ENCODE measurements at regions not wholly inside any gene's neighbourhood (a gene's known extent, or its start where the extent isn't known, plus 50 kb on each side); places are given as distances from the start of the nearest gene placed in this dataset.
"Not testable (repeated sequence)": the region's sequence is repeated elsewhere in the genome, so short reads cannot be mapped to it uniquely, and the experiment has no call there.

GRCh38 chr10:64771253-64772050 is 1250.3 kb downstream of the REEP3 start:
- H3K9me3 ChIP-seq (ENCODE audit: low read depth, low read length, poor library complexity, severe bottlenecking) = no peaks in the 10 kb centered on the region
- intact Hi-C loops (cut with micrococcal nuclease; ENCODE audit: unreplicated experiment) = no loop called here
- no TSS peak for BruUV-seq (replicated peaks)
- H3K27me3 ChIP-seq (replicated peaks; ENCODE audit: insufficient read depth, low read depth, low read length, poor library complexity) = no peaks in the 10 kb centered on the region
- TF ChIP-seq CTCF (conservative IDR thresholded peaks at IDR 0.05; ENCODE audit: low read depth, low read length) (no peak), EZH2 (IDR thresholded peaks at IDR 0.05; ENCODE audit: borderline replicate concordance, low read depth, low read length, poor library complexity, severe bottlenecking) (no peak)
- no peak overlapping the region for H3K27ac ChIP-seq (ENCODE audit: low read depth, low read length, poor library complexity, severe bottlenecking)
- POLR2A ChIA-PET (ENCODE audit: low non-redundant PET) = no interaction called here
- no peaks in the 10 kb centered on the region for H3K4me1 ChIP-seq (ENCODE audit: insufficient read depth, low read length, poor library complexity, severe bottlenecking)
- DNase-seq (ENCODE audit: low spot score) = no peak
- H3K4me3 ChIP-seq (ENCODE audit: low read depth, low read length, poor library complexity, severe bottlenecking) = no peak overlapping the region
- CTCF ChIA-PET = no interaction called here
- no peaks in the 10 kb centered on the region for H3K36me3 ChIP-seq (ENCODE audit: insufficient read depth, low read length, poor library complexity, severe bottlenecking)

GRCh38 chr10:64773357-64773756 is 1252.2 kb downstream of the REEP3 start:
- Histone ChIP-seq H3K27me3 (replicated peaks; ENCODE audit: insufficient read depth, low read depth, low read length, poor library complexity) (no peaks in the 10 kb centered on the region), H3K4me1 (ENCODE audit: insufficient read depth, low read length, poor library complexity, severe bottlenecking) (no peaks in the 10 kb centered on the region), H3K27ac (ENCODE audit: low read depth, low read length, poor library complexity, severe bottlenecking) (no peak overlapping the region), H3K4me3 (ENCODE audit: low read depth, low read length, poor library complexity, severe bottlenecking) (no peak overlapping the region), H3K9me3 (ENCODE audit: low read depth, low read length, poor library complexity, severe bottlenecking) (no peaks in the 10 kb centered on the region), H3K36me3 (ENCODE audit: insufficient read depth, low read length, poor library complexity, severe bottlenecking) (no peaks in the 10 kb centered on the region)
- TF ChIP-seq EZH2 (IDR thresholded peaks at IDR 0.05; ENCODE audit: borderline replicate concordance, low read depth, low read length, poor library complexity, severe bottlenecking) = no peak
- TF ChIP-seq CTCF (conservative IDR thresholded peaks at IDR 0.05; ENCODE audit: low read depth, low read length) = no peak
- intact Hi-C loops (cut with micrococcal nuclease; ENCODE audit: unreplicated experiment) = no loop called here
- BruUV-seq (replicated peaks) = no TSS peak
- no peak for DNase-seq (ENCODE audit: low spot score)
- POLR2A ChIA-PET (ENCODE audit: low non-redundant PET) = no interaction called here
- CTCF ChIA-PET = no interaction called here

- H3K9me3 ChIP-seq (ENCODE audit: low read depth, low read length, poor library complexity, severe bottlenecking); H3K36me3 ChIP-seq (ENCODE audit: insufficient read depth, low read length, poor library complexity, severe bottlenecking); intact Hi-C loops (cut with micrococcal nuclease; ENCODE audit: unreplicated experiment); H3K4me3 ChIP-seq (ENCODE audit: low read depth, low read length, poor library complexity, severe bottlenecking); H3K27ac ChIP-seq (ENCODE audit: low read depth, low read length, poor library complexity, severe bottlenecking); H3K27me3 ChIP-seq (replicated peaks; ENCODE audit: insufficient read depth, low read depth, low read length, poor library complexity); BruUV-seq (replicated peaks); H3K4me1 ChIP-seq (ENCODE audit: insufficient read depth, low read length, poor library complexity, severe bottlenecking); CTCF ChIA-PET; POLR2A ChIA-PET (ENCODE audit: low non-redundant PET); DNase-seq (ENCODE audit: low spot score): not testable (repeated sequence)
Observed at GRCh38 chr10:64784451-64784850, 1263.2 kb downstream of the REEP3 start.

GRCh38 chr10:64785816-64786215 is 1264.6 kb downstream of the REEP3 start:
- Histone ChIP-seq H3K27me3 (replicated peaks; ENCODE audit: insufficient read depth, low read depth, low read length, poor library complexity) (no peaks in the 10 kb centered on the region), H3K27ac (ENCODE audit: low read depth, low read length, poor library complexity, severe bottlenecking) (no peak overlapping the region), H3K4me1 (ENCODE audit: insufficient read depth, low read length, poor library complexity, severe bottlenecking) (no peaks in the 10 kb centered on the region), H3K9me3 (ENCODE audit: low read depth, low read length, poor library complexity, severe bottlenecking) (no peaks in the 10 kb centered on the region), H3K4me3 (ENCODE audit: low read depth, low read length, poor library complexity, severe bottlenecking) (no peak overlapping the region), H3K36me3 (ENCODE audit: insufficient read depth, low read length, poor library complexity, severe bottlenecking) (no peaks in the 10 kb centered on the region)
- no TSS peak for BruUV-seq (replicated peaks)
- TF ChIP-seq EZH2 (IDR thresholded peaks at IDR 0.05; ENCODE audit: borderline replicate concordance, low read depth, low read length, poor library complexity, severe bottlenecking) = no peak
- no peak for TF ChIP-seq CTCF (conservative IDR thresholded peaks at IDR 0.05; ENCODE audit: low read depth, low read length)
- CTCF ChIA-PET = no interaction called here
- POLR2A ChIA-PET (ENCODE audit: low non-redundant PET) = no interaction called here
- intact Hi-C loops (cut with micrococcal nuclease; ENCODE audit: unreplicated experiment) = no loop called here
- no peak for DNase-seq (ENCODE audit: low spot score)

All from A673 (cell line).